ENCODE measurements at regions not wholly inside any gene's neighbourhood (a gene's known extent, or its start where the extent isn't known, plus 50 kb on each side); places are given as distances from the start of the nearest gene placed in this dataset.

- intact Hi-C loops (cut with micrococcal nuclease) = no loop called here
- no peak overlapping the region for H3K27ac Mint-ChIP-seq (ENCODE audit: low read depth, unreplicated experiment)
- no peaks in the 10 kb centered on the region for H3K9me3 Mint-ChIP-seq (ENCODE audit: unreplicated experiment)
- H3K36me3 Mint-ChIP-seq (ENCODE audit: insufficient read depth, unreplicated experiment) = no peaks in the 10 kb centered on the region
- POLR2A ChIA-PET = interaction anchor here (0.5 kb wide), 1 partner anchor 90 kb away, joined by 3 read pairs; no protein-coding TSS in a partner anchor
- no peaks in the 10 kb centered on the region for H3K4me1 Mint-ChIP-seq (ENCODE audit: insufficient read depth, unreplicated experiment)
- BruUV-seq (replicated peaks) = no TSS peak
- H3K27me3 Mint-ChIP-seq (ENCODE audit: insufficient read depth, unreplicated experiment) = no peaks in the 10 kb centered on the region
- CTCF ChIA-PET = no interaction called here
- H3K4me3 Mint-ChIP-seq (ENCODE audit: unreplicated experiment) = no peak overlapping the region
- no peak for DNase-seq (ENCODE audit: unreplicated experiment)
- TF ChIP-seq CTCF (IDR thresholded peaks at IDR 0.05; ENCODE audit: unreplicated experiment) = no peak
Observed at GRCh38 chr17:13953841-13954240, 115.5 kb upstream of the COX10 start.

GRCh38 chr17:13957636-13958035, 111.7 kb upstream of the COX10 start:
- Mint-ChIP-seq H3K4me3 (ENCODE audit: unreplicated experiment) (no peak overlapping the region), H3K27ac (ENCODE audit: low read depth, unreplicated experiment) (peak overlapping the region; percentile 51), H3K36me3 (ENCODE audit: insufficient read depth, unreplicated experiment) (no peaks in the 10 kb centered on the region), H3K4me1 (ENCODE audit: insufficient read depth, unreplicated experiment) (peaks cover 6% of the 10 kb centered on the region), H3K27me3 (ENCODE audit: insufficient read depth, unreplicated experiment) (no peaks in the 10 kb centered on the region), H3K9me3 (ENCODE audit: unreplicated experiment) (no peaks in the 10 kb centered on the region)
- POLR2A ChIA-PET = interaction anchor here (0.6 to 0.9 kb wide), 3 partner anchors 15 to 305 kb away, joined by 3 read pairs; no protein-coding TSS in a partner anchor
- TF ChIP-seq CTCF (IDR thresholded peaks at IDR 0.05; ENCODE audit: unreplicated experiment) = no peak
- CTCF ChIA-PET = interaction anchor here (0.6 kb wide), 1 partner anchor 346 kb away, joined by 3 read pairs; no protein-coding TSS in a partner anchor
- BruUV-seq (replicated peaks) = no TSS peak
- intact Hi-C loops (cut with micrococcal nuclease) = no loop called here
- DNase-seq (ENCODE audit: unreplicated experiment) = peak; percentile 48

GRCh38 chr17:13958773-13959172, 110.5 kb upstream of the COX10 start:
- no peak for TF ChIP-seq CTCF (IDR thresholded peaks at IDR 0.05; ENCODE audit: unreplicated experiment)
- no peaks in the 10 kb centered on the region for H3K36me3 Mint-ChIP-seq (ENCODE audit: insufficient read depth, unreplicated experiment)
- POLR2A ChIA-PET = no interaction called here
- intact Hi-C loops (cut with micrococcal nuclease) = no loop called here
- CTCF ChIA-PET = no interaction called here
- H3K9me3 Mint-ChIP-seq (ENCODE audit: unreplicated experiment) = no peaks in the 10 kb centered on the region
- peaks cover 6% of the 10 kb centered on the region for H3K4me1 Mint-ChIP-seq (ENCODE audit: insufficient read depth, unreplicated experiment)
- no peak overlapping the region for H3K27ac Mint-ChIP-seq (ENCODE audit: low read depth, unreplicated experiment)
- no peak overlapping the region for H3K4me3 Mint-ChIP-seq (ENCODE audit: unreplicated experiment)
- no TSS peak for BruUV-seq (replicated peaks)
- DNase-seq (ENCODE audit: unreplicated experiment) = no peak
- H3K27me3 Mint-ChIP-seq (ENCODE audit: insufficient read depth, unreplicated experiment) = no peaks in the 10 kb centered on the region

GRCh38 chr17:13961265-13961664, 108.0 kb upstream of the COX10 start:
- peaks cover 6% of the 10 kb centered on the region for H3K4me1 Mint-ChIP-seq (ENCODE audit: insufficient read depth, unreplicated experiment)
- no peaks in the 10 kb centered on the region for H3K9me3 Mint-ChIP-seq (ENCODE audit: unreplicated experiment)
- TF ChIP-seq CTCF (IDR thresholded peaks at IDR 0.05; ENCODE audit: unreplicated experiment) = no peak
- CTCF ChIA-PET = no interaction called here
- intact Hi-C loops (cut with micrococcal nuclease) = no loop called here
- no peak for DNase-seq (ENCODE audit: unreplicated experiment)
- BruUV-seq (replicated peaks) = no TSS peak
- POLR2A ChIA-PET = no interaction called here
- no peaks in the 10 kb centered on the region for H3K36me3 Mint-ChIP-seq (ENCODE audit: insufficient read depth, unreplicated experiment)
- no peak overlapping the region for H3K27ac Mint-ChIP-seq (ENCODE audit: low read depth, unreplicated experiment)
- no peak overlapping the region for H3K4me3 Mint-ChIP-seq (ENCODE audit: unreplicated experiment)
- no peaks in the 10 kb centered on the region for H3K27me3 Mint-ChIP-seq (ENCODE audit: insufficient read depth, unreplicated experiment)

Measured in MCF 10A (cell line).